ENCODE measurements at regions not wholly inside any gene's neighbourhood (a gene's known extent, or its start where the extent isn't known, plus 50 kb on each side); places are given as distances from the start of the nearest gene placed in this dataset.
"Not testable (repeated sequence)": the region's sequence is repeated elsewhere in the genome, so short reads cannot be mapped to it uniquely, and the experiment has no call there.

- H3K9ac ChIP-seq (ENCODE audit: low read depth, low read length), result no peak overlapping the region
- no peak overlapping the region for H3K4me3 ChIP-seq (ENCODE audit: low read length)
- H3K9me3 ChIP-seq (ENCODE audit: insufficient read depth, low read depth, low read length), result no peaks in the 10 kb centered on the region
- H3K27ac ChIP-seq (ENCODE audit: low read depth, low read length), result no peak overlapping the region
- no peaks in the 10 kb centered on the region for H3K4me1 ChIP-seq (ENCODE audit: insufficient read depth, low read length)
- WGBS, result 93% methylated on average over 3 of the region's 3 CpGs
- no peaks in the 10 kb centered on the region for H3K27me3 ChIP-seq (ENCODE audit: insufficient read depth, low read length)
- H3K36me3 ChIP-seq (ENCODE audit: insufficient read depth, low read length), result no peaks in the 10 kb centered on the region
Observed at GRCh38 chr3:39558775-39559306, 91.4 kb downstream of the MOBP start.

DNA sequence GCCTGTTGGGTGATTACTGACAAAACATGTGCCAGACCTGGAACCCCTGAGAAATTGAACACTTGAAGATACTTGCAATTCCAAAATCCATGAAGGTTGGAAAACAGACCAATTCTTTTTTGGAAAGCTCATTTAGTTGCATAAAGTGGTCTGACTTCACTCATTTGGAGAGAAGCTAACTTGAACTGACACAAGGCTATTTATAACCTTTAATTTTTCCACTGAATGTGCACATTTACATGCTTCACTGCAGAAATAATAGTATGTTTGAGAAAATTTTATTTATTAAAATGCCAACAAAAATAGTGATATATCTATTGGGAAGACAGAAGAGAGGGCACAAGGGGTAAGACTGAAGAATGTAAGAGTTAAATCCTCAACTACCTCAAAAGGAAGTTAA is 92.1 kb downstream of the MOBP start:
- Histone ChIP-seq H3K27ac (ENCODE audit: low read depth, low read length) (no peak overlapping the region), H3K36me3 (ENCODE audit: insufficient read depth, low read length) (no peaks in the 10 kb centered on the region), H3K27me3 (ENCODE audit: insufficient read depth, low read length) (no peaks in the 10 kb centered on the region), H3K4me3 (ENCODE audit: low read length) (no peak overlapping the region), H3K4me1 (ENCODE audit: insufficient read depth, low read length) (no peaks in the 10 kb centered on the region), H3K9me3 (ENCODE audit: insufficient read depth, low read depth, low read length) (no peaks in the 10 kb centered on the region), H3K9ac (ENCODE audit: low read depth, low read length) (no peak overlapping the region)

GRCh38 chr3:39568508-39568907 is 101.0 kb downstream of the MOBP start:
- Histone ChIP-seq H3K4me3 (ENCODE audit: low read length) (no peak overlapping the region), H3K4me1 (ENCODE audit: insufficient read depth, low read length) (no peaks in the 10 kb centered on the region), H3K27me3 (ENCODE audit: insufficient read depth, low read length) (no peaks in the 10 kb centered on the region; the same call in 1 of the 2 replicates), H3K36me3 (ENCODE audit: insufficient read depth, low read length) (no peaks in the 10 kb centered on the region), H3K27ac (ENCODE audit: low read depth, low read length) (no peak overlapping the region), H3K9me3 (ENCODE audit: insufficient read depth, low read depth, low read length) (0 out of 2 replicates have a peak, but pooled peaks cover under 1% of the 10 kb centered on the region), H3K9ac (ENCODE audit: low read depth, low read length) (no peak overlapping the region)

DNA sequence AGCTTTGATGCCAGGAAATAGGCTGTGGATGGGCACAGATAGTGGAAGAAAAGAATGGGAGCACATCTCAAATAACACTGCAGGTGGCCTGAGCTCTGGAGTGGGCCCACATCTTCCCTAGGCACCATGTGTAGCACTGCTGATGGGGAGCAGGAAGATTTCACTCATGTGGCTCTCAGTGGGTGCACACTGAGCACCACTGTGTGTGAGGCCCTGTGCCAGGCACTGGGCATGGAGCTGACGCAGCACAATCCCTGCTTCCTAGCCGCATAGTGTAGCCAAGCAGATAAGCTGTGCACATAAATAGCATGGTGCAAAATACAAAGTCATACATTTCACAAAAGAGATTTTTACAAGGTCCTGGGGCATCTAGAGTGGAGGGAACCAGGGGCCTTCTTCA is 101.6 kb downstream of the MOBP start:
- H3K36me3 ChIP-seq (ENCODE audit: insufficient read depth, low read length), result no peaks in the 10 kb centered on the region
- WGBS, result 97% methylated on average over 2 of the region's 2 CpGs
- H3K9ac ChIP-seq (ENCODE audit: low read depth, low read length), result no peak overlapping the region
- H3K4me3 ChIP-seq (ENCODE audit: low read length), result no peak overlapping the region
- no peaks in the 10 kb centered on the region for H3K4me1 ChIP-seq (ENCODE audit: insufficient read depth, low read length)
- H3K27ac ChIP-seq (ENCODE audit: low read depth, low read length), result no peak overlapping the region
- H3K9me3 ChIP-seq (ENCODE audit: insufficient read depth, low read depth, low read length), result peaks cover 5% of the 10 kb centered on the region; the same call in 1 of the 2 replicates
- H3K27me3 ChIP-seq (ENCODE audit: insufficient read depth, low read length), result no peaks in the 10 kb centered on the region; the same call in 1 of the 2 replicates

- Histone ChIP-seq H3K27me3 (ENCODE audit: insufficient read depth, low read length) (no peaks in the 10 kb centered on the region; the same call in 1 of the 2 replicates), H3K36me3 (ENCODE audit: insufficient read depth, low read length) (no peaks in the 10 kb centered on the region), H3K9me3 (ENCODE audit: insufficient read depth, low read depth, low read length) (peaks cover 9% of the 10 kb centered on the region), H3K27ac (ENCODE audit: low read depth, low read length) (no peak overlapping the region), H3K4me1 (ENCODE audit: insufficient read depth, low read length) (peaks cover 20% of the 10 kb centered on the region), H3K4me3 (ENCODE audit: low read length) (no peak overlapping the region), H3K9ac (ENCODE audit: low read depth, low read length) (no peak overlapping the region)
- WGBS, result 97% methylated on average over 9 of the region's 9 CpGs
Observed at GRCh38 chr3:39573392-39573791, 105.9 kb downstream of the MOBP start.

- no peaks in the 10 kb centered on the region for H3K36me3 ChIP-seq (ENCODE audit: insufficient read depth, low read length)
- peaks cover 20% of the 10 kb centered on the region for H3K4me1 ChIP-seq (ENCODE audit: insufficient read depth, low read length)
- peaks cover 10% of the 10 kb centered on the region for H3K9me3 ChIP-seq (ENCODE audit: insufficient read depth, low read depth, low read length)
- H3K9ac ChIP-seq (ENCODE audit: low read depth, low read length), result peak overlapping the region; percentile 78
- no peaks in the 10 kb centered on the region for H3K27me3 ChIP-seq (ENCODE audit: insufficient read depth, low read length)
- H3K27ac ChIP-seq (ENCODE audit: low read depth, low read length), result peak overlapping the region; percentile 97
- H3K4me3 ChIP-seq (ENCODE audit: low read length), result no peak overlapping the region
- 26% methylated on average over 5 of the region's 6 CpGs for WGBS
Observed at GRCh38 chr3:39577541-39577940, 110.1 kb downstream of the MOBP start.

GRCh38 chr3:39586215-39586614 is 118.7 kb downstream of the MOBP start:
- not testable (repeated sequence) for H3K27ac ChIP-seq (ENCODE audit: low read depth, low read length); H3K4me3 ChIP-seq (ENCODE audit: low read length); H3K27me3 ChIP-seq (ENCODE audit: insufficient read depth, low read length); H3K9ac ChIP-seq (ENCODE audit: low read depth, low read length); H3K9me3 ChIP-seq (ENCODE audit: insufficient read depth, low read depth, low read length); H3K36me3 ChIP-seq (ENCODE audit: insufficient read depth, low read length); H3K4me1 ChIP-seq (ENCODE audit: insufficient read depth, low read length)
- WGBS, result 93% methylated on average over 2 of the region's 4 CpGs

DNA sequence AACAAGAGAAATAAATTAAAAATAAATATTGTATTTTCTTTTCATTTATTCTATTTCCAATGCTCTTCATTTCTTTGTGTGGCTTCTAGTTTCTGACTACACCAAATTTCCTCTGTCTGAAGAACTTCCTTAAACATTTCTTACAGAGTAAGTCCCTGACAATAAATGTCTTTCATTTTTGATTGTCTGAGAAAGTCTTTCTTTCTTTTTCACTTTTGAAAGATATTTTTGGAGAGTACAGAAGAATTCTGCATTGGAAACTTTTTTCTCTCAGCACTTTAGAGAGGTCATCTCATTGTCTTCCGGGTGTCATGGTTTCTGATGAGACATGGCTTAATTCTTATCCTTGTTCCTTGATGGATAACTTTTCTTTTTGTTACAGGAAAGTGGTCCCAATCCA is 119.6 kb downstream of the MOBP start:
- H3K9me3 ChIP-seq (ENCODE audit: insufficient read depth, low read depth, low read length), result peaks cover 9% of the 10 kb centered on the region
- no peaks in the 10 kb centered on the region for H3K4me1 ChIP-seq (ENCODE audit: insufficient read depth, low read length)
- WGBS, result 89% methylated on average over 1 of the region's 1 CpG
- no peaks in the 10 kb centered on the region for H3K27me3 ChIP-seq (ENCODE audit: insufficient read depth, low read length)
- H3K9ac ChIP-seq (ENCODE audit: low read depth, low read length), result no peak overlapping the region
- no peaks in the 10 kb centered on the region for H3K36me3 ChIP-seq (ENCODE audit: insufficient read depth, low read length)
- H3K27ac ChIP-seq (ENCODE audit: low read depth, low read length), result no peak overlapping the region
- H3K4me3 ChIP-seq (ENCODE audit: low read length), result no peak overlapping the region

GRCh38 chr3:39590806-39591205 is 123.3 kb downstream of the MOBP start:
- no peaks in the 10 kb centered on the region for H3K27me3 ChIP-seq (ENCODE audit: insufficient read depth, low read length)
- H3K9ac ChIP-seq (ENCODE audit: low read depth, low read length), result no peak overlapping the region
- H3K4me1 ChIP-seq (ENCODE audit: insufficient read depth, low read length), result no peaks in the 10 kb centered on the region
- H3K4me3 ChIP-seq (ENCODE audit: low read length), result no peak overlapping the region
- H3K36me3 ChIP-seq (ENCODE audit: insufficient read depth, low read length), result no peaks in the 10 kb centered on the region
- H3K9me3 ChIP-seq (ENCODE audit: insufficient read depth, low read depth, low read length), result no peaks in the 10 kb centered on the region
- H3K27ac ChIP-seq (ENCODE audit: low read depth, low read length), result no peak overlapping the region
- WGBS, result 84% methylated on average over 3 of the region's 3 CpGs

GRCh38 chr3:39592311-39593050 is 125.0 kb downstream of the MOBP start:
- Histone ChIP-seq H3K9me3 (ENCODE audit: insufficient read depth, low read depth, low read length) (no peaks in the 10 kb centered on the region), H3K27me3 (ENCODE audit: insufficient read depth, low read length) (no peaks in the 10 kb centered on the region), H3K36me3 (ENCODE audit: insufficient read depth, low read length) (no peaks in the 10 kb centered on the region), H3K9ac (ENCODE audit: low read depth, low read length) (no peak overlapping the region), H3K27ac (ENCODE audit: low read depth, low read length) (no peak overlapping the region), H3K4me3 (ENCODE audit: low read length) (no peak overlapping the region), H3K4me1 (ENCODE audit: insufficient read depth, low read length) (no peaks in the 10 kb centered on the region)
- WGBS, result 95% methylated on average over 5 of the region's 5 CpGs

DNA sequence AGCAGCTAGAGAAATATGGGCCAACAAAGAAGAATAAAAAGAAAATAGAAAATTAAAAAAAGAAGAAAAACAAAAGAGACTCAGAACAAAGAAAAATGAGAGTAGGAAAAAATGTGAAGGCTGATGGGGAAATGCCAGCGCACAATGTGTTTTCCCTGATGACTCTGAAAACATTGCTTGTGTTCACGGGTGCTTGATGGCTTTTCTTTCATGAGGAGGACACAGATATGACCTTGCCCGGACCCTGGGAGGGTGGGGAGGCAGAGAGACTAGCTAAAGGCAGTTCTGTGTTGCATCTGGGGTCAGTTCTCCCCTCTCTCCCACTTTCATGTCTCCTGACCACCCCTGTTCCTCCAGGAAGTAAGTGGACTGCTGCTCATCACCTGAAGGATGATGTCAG is 125.9 kb downstream of the MOBP start:
- no peaks in the 10 kb centered on the region for H3K4me1 ChIP-seq (ENCODE audit: insufficient read depth, low read length)
- WGBS, result 86% methylated on average over 3 of the region's 3 CpGs
- no peak overlapping the region for H3K4me3 ChIP-seq (ENCODE audit: low read length)
- H3K27me3 ChIP-seq (ENCODE audit: insufficient read depth, low read length), result no peaks in the 10 kb centered on the region
- no peaks in the 10 kb centered on the region for H3K9me3 ChIP-seq (ENCODE audit: insufficient read depth, low read depth, low read length)
- H3K27ac ChIP-seq (ENCODE audit: low read depth, low read length), result no peak overlapping the region
- no peaks in the 10 kb centered on the region for H3K36me3 ChIP-seq (ENCODE audit: insufficient read depth, low read length)
- H3K9ac ChIP-seq (ENCODE audit: low read depth, low read length), result no peak overlapping the region

- 48% methylated on average over 2 of the region's 2 CpGs for WGBS
- H3K9ac ChIP-seq (ENCODE audit: low read depth, low read length), result no peak overlapping the region
- H3K36me3 ChIP-seq (ENCODE audit: insufficient read depth, low read length), result no peaks in the 10 kb centered on the region
- no peaks in the 10 kb centered on the region for H3K9me3 ChIP-seq (ENCODE audit: insufficient read depth, low read depth, low read length)
- no peaks in the 10 kb centered on the region for H3K27me3 ChIP-seq (ENCODE audit: insufficient read depth, low read length)
- H3K4me3 ChIP-seq (ENCODE audit: low read length), result no peak overlapping the region
- H3K27ac ChIP-seq (ENCODE audit: low read depth, low read length), result no peak overlapping the region
- H3K4me1 ChIP-seq (ENCODE audit: insufficient read depth, low read length), result no peaks in the 10 kb centered on the region
Observed at GRCh38 chr3:39601241-39601640, 133.8 kb downstream of the MOBP start.

Data from HUES64 (cell line).